Daoy (cell line): ENCODE measurements at regions not wholly inside any gene's neighbourhood (a gene's known extent, or its start where the extent isn't known, plus 50 kb on each side); places are given as distances from the start of the nearest gene placed in this dataset.
"Not testable (repeated sequence)": the region's sequence is repeated elsewhere in the genome, so short reads cannot be mapped to it uniquely, and the experiment has no call there.

Source experiments
- DNase-seq: peaks from one replicate; pipeline ENCODE4 v3.0.0-alpha.2; 2015; ENCODE audit warnings: low read depth

DNA sequence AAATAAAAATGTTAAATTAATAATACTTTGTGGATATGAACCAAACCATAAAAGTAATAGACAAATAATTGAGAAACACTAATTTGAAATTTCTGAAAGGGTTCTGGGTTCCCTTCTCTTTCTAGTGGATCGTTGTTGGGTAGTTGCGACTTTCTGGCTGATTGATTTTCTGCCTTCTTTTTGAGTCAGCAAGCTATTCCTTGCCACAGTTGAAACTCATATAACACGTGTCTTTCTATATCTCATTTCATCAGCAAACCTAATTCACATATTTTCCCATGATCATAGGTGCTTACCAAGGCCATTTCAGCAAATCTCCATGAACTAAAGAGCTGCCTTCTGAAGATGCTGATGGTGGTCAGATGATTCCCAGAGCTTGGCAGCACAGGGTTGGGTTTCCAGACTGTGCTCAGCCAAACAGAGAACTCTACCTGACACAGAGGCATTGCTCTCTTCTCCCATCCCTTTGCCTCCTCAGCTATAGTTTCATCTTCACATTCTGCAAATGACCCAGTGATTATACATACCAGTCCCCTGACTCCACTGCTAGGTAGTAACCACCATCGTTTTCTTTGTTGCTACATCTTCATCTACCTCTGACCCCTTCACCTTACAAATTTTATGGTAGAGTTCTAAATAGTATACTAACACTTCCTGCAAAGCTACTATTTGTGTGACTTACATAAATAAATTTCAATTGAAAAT is 383.9 kb upstream of the DPH6 start:
- DNase-seq, result no peak

DNA sequence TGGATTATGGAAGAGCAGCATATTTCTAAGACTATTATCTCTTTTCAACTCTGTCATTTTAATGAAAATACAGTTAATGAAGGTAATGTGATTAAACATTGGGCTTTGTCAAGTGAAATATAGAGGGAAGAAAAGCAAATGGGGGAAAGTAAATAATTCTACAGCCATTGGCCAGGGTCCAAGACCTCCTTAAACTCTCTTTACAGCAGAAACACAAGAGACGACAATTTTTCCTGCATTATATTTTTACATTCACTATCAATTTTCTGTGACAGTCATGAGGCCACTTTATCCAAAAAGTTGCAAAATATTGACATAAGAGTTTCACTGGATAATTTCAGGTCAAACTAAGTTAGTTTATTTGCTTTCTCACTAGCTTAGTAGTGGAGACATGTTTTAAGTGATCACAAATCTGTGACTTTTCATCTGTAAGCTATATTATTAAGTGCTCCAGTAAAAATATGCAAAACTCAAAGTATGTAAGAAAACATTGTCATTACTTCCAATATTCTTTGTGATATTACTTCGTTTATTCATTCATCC is 385.9 kb upstream of the DPH6 start:
- no peak for DNase-seq

DNA sequence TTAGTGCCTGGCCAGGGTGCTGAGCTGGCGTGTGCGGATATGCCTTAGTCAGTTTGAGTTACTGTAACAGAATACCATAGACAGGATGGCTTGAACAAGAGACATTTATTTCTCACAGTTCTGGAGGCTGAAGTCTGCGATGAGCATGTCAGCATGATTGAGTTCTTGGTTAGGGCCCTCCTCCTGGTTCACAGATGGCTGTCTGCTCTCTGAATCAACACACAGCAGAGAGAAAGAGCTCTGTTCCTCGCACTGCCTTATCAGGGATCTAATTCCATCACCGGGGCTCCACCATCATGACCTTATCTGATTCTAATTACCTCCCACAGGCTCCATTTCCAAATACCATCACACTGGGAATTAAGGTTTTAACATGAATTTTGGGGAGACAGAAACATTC is 386.6 kb upstream of the DPH6 start:
- DNase-seq, result no peak

DNA sequence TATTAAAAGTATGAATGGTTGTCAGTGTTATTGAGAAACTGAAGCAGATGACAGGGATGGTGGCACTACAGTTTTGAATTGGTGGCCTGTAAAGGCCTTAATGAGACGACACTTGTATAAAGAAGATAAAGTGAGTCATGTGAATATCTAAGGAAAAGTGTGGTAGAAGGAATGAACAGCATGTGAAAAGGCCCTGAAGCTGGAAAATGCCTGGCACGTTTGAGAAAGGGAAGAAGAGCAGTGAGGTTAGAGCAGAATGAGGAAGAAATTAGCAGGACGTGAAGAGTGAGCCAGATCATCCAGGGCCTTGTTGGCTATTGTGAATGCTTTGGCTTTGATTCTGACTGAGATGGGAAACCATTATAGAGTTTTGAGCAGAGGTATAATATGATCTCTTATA is 387.6 kb upstream of the DPH6 start:
- no peak for DNase-seq

DNA sequence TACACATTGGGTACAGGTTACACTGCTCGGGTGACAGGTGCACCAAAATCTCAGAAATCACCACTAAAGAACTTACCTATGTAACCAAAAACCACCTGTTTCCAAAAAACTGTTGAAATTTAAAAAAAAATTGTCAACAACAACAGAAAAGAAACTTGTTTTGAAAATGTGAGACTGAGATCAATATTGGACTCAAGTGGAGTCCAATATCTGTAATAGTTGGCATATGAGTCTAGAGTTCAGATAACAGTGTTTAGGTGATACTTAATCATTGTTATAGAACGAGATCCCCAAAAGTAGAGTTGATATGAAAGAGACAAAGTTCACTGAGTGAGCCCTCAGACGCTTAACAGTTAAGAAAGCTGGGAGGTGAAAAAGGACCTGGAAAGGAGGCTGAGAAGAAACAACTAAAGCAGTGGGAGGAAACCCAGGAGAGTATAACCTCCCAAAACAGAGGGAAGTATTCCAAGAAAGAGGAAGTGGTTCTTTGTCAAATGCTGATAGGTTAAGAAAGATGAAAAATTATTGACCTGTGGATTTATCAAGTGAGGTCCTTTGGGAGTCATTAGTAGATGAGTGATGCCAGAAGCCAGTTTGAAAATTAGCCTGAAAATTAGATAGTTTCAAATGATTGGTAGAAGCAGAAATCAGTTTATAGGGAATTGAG is 388.6 kb upstream of the DPH6 start:
- DNase-seq, result no peak

DNA sequence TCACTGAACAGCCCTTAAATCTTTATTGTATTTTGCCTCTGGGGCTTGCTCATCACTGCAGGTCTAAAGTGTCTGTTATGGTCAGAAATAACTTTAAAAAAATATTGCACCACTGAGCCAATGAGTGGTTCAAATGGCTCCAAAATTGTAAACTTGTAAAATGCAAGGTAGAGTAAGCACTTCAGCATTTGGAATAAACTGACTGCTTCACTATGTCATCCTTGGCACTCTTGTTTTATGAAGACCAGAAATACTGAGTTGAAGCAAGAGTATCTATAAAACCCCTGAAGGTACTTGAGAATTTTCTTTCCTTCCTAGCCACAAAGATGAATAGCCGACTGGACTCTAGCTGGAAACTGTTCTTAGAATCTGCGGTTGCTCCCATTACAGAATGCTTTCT is 390.3 kb upstream of the DPH6 start:
- no peak for DNase-seq

DNA sequence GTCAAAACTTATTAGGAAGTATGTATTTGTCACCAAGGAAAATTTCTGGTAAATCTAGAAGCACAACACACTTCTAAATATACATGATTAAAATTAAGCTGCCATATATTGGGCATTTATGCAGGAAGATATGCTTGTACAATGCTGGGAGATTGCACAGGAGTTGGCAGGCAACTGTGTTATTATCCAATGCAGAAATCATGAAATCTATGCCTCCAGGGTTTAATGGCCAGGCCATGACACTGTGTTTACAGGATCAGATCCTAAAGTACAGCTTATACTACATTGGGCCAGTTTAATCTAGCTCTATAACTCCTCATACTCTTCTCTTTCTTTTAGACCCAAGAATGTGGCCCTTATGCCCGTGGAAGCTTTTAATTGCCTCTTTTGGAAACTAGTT is 391.4 kb upstream of the DPH6 start:
- DNase-seq, result no peak

DNA sequence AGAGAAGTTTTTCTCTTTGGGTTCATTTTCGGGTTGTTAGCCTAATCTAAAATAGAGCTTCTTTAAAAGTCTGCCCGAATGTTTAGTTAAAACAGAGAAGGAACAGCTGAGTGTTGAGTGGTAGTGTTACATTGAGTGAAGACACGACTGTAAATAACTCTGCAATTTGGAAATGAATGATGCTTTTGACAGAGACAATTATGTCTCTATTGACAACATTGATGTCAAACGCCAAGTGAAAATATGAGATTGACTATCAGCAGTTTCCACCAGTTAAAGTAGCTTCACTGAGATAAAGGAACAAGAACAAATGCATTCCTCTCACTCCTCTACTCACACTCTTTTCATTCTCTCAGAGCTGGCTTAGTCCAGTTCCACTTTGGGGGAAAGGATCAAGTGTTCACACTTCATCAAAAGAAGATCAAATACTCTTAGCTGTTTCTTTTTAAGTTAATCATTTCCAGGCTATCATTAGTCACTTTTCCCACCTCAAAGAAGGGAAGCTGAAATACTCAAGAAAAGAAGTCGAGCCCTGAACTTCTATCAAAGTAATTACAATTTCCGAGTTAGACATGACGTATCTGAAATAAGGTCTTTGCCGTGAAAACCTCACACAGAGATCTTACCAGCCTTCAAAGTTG is 399.1 kb upstream of the DPH6 start:
- DNase-seq, result no peak

DNA sequence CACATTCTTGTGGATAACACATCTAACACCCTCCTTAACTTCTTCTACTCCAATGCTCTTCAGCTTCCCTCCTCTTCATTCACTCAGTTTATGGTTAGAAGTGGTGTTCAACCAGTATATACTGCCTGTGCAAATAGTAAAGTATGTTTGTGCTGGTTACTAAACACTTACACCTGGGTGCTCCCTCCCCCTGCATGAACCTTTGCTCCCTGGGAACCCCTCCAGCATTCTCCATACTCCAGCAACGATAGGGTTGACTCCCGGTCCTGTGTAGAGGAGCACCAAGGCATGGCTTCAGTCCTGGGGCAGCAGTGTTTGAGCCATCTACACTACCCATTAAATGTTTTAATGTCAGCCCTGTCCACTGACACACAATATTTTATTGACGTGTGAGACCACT is 407.5 kb upstream of the DPH6 start:
- DNase-seq, result no peak

DNA sequence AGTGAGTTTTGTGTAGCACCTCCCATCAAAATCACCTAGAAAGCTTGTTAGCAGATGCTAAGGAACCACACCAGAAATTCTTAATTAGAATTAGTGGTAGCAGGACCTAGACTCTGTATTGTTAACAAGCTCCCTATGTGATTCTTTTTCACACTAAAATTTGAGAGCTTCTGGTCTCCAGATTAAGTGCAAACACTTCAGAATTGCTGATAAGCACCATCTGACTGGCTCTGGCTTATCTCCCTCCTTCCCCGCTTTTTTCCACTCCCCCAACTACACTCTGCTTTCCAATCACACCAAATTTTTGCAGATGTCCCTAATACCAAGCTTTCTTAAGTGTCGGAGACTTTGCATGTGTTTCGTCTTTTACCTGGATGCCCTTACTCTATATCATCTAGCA is 410.1 kb upstream of the DPH6 start:
- DNase-seq, result no peak

DNA sequence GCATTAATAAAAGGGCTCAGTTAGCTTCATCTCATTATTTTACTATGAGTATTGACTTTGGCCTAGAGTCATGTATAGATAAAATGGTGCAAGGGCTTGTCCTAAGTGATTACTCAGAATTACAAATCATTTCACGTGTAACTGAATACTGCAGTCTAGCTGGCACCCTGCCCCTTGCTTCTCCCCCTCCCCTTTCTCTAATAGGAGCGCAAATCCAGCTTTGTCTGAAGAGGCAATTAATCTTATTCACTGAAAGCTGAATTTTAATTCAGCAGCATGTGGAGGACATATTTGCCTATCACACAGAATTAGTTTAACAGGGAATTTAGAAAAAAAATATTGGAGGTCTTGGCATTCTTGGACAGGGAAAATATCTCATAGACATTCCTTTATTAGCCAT is 412.1 kb upstream of the DPH6 start:
- DNase-seq, result peak; percentile 68

DNA sequence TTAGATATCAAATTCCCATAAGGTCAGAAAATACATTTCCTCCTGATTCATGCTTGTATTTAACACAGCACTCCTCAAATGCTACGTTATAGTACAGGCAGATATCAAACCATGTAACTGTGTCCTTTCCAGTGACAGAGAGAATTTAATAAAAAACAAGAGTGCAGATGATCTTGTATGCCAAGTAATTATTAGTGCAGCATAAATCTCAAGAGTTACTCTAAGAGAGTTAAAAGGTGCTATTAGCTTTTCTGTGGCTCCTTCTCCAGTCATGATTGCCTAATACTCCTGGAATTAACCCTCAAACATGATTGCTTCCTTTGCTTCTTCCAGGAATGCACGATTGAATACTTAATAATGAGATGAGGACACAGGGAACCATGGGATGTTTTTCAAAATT is 413.0 kb upstream of the DPH6 start:
- DNase-seq, result no peak

DNA sequence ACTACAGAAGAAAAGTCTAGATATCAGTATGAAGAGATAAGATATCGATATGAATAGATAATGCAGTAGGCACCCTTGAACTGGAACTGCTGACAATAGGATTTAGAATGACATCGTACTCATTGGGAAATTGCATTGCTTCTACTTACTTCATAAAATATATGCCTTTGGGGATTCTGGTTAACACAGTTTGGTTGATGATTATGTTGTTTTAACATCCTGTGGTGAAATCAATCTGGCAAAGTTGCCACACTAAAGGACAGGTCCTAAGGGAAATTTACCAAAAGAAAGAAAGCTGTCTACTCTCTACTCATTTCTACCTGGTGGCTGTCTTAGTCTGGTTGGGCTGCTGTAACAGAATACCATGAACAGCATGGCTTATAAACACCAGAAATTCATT is 417.4 kb upstream of the DPH6 start:
- no peak for DNase-seq

DNA sequence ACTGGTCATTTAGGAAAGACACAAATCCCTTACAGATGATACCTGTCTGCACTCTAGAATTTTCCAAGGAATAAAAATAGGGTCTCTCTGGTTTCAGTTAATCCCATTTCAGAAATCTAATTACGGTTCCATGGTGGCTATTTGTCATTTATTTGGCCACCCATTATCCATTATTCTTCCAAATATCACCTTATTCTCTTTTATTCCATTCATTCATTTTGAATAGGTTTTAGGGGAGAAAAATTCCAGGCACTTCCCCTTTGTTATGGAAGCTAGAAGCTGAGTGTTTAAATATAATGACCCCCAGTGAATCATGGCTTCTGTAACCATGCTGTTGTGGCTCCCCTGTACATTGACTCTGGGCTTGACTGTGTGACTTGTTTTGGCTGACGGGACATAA is 420.8 kb upstream of the DPH6 start:
- no peak for DNase-seq

DNA sequence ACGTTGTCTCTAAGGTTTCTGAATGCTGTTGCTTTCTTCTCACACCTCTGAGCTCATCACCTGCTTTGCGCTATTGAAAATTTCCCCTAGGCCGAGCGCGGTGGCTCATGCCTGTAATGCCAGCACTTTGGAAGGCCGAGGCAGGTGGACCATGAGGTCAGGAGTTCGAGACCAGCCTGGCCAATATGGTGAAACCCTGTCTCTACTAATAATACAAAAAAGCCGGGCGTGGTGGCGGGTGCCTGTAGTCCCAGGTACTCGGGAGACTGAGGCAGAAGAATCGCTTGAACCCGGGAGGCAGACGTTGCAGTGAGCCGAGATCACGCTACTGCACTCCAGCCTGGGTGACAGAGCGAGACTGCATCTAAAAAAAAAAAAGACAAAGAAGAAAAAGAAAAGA is 422.0 kb upstream of the DPH6 start:
- not testable (repeated sequence) for DNase-seq

DNA sequence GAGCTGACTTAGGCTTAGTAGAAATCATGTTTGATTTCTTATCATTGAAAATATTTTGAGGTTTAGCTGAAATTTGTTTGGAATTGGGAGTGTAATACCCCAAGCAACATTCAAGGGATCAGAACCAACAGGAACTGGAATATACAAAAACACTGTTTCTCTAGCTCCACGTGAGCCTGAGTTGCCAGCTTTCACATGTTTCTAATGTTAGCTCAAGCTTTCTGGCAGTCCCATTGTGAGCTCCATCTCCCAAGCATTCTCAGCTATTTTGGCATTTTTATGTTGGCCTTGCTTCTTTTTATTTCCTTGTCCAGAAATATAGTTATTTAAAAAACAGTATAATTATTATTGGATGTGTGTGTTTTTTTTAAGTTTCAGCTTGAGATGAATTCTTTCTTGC is 427.1 kb upstream of the DPH6 start:
- DNase-seq, result no peak

DNA sequence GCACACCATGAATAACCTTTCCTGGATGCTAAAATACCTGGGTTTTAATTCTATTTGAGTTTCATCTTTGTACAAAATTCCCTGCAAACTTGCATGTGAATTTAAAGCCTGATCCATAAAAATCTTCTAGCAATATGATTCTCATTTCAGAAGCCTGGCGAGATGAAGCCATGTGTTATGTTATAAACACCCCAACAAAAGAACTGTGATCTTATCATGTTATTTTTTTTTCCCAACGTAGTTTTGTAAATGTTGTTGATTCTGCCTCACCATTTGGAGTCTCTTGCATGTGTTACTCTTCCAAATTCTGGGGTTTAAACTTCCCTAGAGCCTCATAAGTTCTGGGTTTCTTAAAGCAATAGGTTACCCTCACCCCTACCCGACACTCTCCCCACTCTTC is 428.1 kb upstream of the DPH6 start:
- no peak for DNase-seq

DNA sequence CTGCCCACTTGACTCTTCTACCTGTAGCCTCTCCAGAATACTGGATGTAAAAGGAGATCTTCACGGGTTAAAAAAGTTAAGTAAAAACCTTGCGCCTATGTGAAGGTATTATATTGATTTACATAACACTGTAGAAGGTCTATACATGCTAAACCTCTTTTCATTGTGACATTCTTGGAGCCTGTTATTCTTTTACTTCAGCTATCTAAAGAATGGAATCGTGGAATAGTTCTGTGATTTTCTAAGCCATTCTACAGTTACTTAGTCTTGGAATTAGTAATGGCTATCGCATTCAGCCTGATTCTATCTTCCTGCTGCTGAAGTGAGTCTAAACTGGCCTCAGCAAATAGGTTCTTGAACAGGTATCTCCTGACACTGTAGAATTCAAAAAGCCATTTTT is 430.0 kb upstream of the DPH6 start:
- no peak for DNase-seq

DNA sequence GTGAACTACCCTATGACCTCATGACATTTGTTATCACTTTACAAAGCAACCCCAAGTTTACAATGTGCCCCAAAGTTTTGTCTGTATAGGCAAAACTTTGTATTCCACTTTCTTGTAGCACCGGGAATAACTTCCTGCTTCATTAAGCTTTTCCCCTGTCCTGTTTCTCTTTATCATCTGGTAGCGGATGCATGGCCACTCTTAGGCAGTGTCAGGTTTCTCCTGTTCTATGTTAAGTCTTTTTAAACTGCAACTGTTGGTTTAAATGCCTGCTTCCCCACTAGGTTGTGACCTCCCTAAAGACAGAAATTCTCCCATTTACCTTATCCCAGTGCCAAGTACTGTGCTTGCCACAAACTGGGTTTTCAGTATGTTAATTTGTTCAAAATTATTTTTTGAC is 433.6 kb upstream of the DPH6 start:
- DNase-seq, result peak; percentile 16

DNA sequence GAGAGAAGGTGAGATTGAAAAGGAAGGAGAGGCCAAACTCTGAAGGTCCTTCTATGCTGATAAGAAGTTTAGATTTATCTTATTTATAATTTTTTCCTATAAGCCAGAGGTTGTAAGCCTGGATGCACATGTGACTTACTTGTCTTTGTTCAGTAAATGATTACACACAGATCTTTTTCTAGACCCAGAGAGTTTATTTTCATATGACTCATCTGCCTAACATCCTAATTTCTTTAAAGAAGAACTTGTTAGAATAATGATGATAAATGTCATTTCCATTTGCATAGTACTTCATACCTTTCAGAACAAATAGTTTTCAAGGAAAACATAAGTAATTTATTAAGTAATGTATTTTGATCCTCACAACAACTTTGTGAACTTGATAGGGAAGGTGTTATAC is 434.8 kb upstream of the DPH6 start:
- no peak for DNase-seq

DNA sequence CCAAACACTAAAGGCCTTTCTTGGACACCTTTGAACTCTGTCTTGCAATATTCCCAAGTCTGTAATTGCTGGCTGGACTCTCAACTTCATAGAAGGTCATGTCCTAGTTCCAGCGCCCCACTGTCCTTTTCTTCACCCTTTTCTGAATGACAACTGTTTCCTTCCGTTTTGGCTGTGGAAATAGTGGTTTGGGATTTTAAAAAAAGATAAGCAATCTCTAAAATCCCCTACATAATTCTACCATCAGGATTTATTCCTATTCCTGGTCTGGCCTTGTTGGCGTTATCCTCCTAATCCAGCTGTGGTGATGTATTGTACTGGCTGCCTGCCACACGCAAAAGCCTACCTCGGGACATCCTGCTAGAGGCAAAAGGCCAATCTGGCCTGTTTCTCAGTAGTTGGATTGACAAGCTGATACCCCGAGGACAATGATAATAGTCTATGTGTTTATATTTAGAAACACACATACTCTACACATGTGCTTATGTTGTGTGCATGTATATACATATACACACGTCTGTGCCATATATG is 440.3 kb upstream of the DPH6 start:
- peak; percentile 9 for DNase-seq

DNA sequence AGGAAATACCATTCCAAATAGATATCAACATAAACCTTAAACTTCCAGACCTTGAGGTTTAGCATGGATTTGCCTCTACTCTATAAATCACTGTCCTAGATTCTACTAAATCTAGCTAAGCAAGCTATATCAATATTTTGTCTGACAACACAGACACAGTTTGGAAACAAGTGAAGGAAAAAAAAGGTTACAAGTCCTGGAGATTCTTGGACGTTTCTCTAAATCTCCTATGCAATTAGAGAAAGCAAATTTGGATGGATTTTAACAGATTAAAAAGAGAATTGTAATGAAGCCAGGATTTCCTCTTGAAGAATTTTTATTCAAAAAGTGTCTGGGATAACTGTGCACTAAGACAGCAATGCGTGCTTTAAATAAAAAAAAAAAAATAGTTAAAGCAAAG is 441.1 kb upstream of the DPH6 start:
- no peak for DNase-seq

DNA sequence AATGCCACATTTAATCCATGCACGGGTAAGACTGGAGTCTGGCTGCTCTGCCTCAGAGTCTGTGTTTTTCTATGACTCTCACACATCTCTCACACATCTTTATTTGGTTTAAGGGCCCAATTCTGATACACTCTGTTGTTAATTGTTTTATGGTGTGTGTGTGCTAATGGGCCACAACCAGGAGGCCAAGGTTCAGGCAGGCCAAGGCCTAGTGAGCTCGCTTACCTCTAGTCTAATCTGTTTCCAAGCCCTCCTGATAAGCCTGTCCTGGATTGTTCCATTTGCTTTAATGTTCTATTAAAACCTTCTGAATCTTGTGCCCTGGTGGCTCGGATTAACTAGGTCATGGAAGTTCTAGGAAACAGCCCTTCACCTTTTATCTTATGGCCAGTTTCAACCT is 445.4 kb upstream of the DPH6 start:
- DNase-seq, result no peak
